Caco-2 (cell line): ENCODE measurements at regions not wholly inside any gene's neighbourhood (a gene's known extent, or its start where the extent isn't known, plus 50 kb on each side); places are given as distances from the start of the nearest gene placed in this dataset.

Experiments used
- BruUV-seq: library from RNA; stranded (reverse); fragments of 400-500 nt; replicated peaks from 2 replicates; lab custom pipeline; 2021; lab: Mats Ljungman, UMichigan
- CTCF ChIA-PET: fragments of 300-600 bp; sonication (Branson Sonifier 250); formaldehyde crosslinking; loops from one replicate; lab custom pipeline; 2022; ENCODE audit warnings: antibody characterized with exemption; lab: Charles Lee
- POLR2A ChIA-PET: fragments of 300-600 bp; sonication (Branson Sonifier 250); formaldehyde crosslinking; loops from one replicate; lab custom pipeline; 2022; ENCODE audit warnings: antibody characterized with exemption; lab: Charles Lee
- DNase-seq, 2 experiments: peaks; one replicate each; pipeline versions ENCODE4 v3.0.0 to v3.0.0-alpha.2; 2020 to 2022
- H3K27me3 ChIP-seq: replicated peaks from 2 replicates; pipeline ENCODE4 v1.6.0; 2011; ENCODE audit warnings: low read length; ENCODE audit not compliant: control insufficient read depth, insufficient read depth
- H3K36me3 ChIP-seq: 2 replicates; pipeline ENCODE4 v1.5.1; 2011; ENCODE audit warnings: low read length; ENCODE audit not compliant: control insufficient read depth, insufficient read depth
- H3K4me1 ChIP-seq: fragments of 250-450 bp; sonication (Bioruptor Pico); 2 replicates; pipeline ENCODE4 v1.5.1; 2020; ENCODE audit warnings: mild to moderate bottlenecking
- H3K4me3 ChIP-seq: 2 replicates; pipeline ENCODE4 v1.5.1; 2011; ENCODE audit warnings: low read depth, mild to moderate bottlenecking, control low read depth, low read length
- H3K9me3 ChIP-seq: fragments of 250-450 bp; sonication (Bioruptor Pico); 2 replicates; pipeline ENCODE4 v1.5.1; 2020; ENCODE audit warnings: mild to moderate bottlenecking, moderate library complexity
- H3K27ac Mint-ChIP-seq: one replicate; pipeline ENCODE4 v1.8.0; 2022; ENCODE audit warnings: mixed read lengths; ENCODE audit not compliant: unreplicated experiment
- H3K27me3 Mint-ChIP-seq: one replicate; pipeline ENCODE4 v1.8.0; 2022; ENCODE audit warnings: mixed read lengths; ENCODE audit not compliant: insufficient read depth, unreplicated experiment
- H3K36me3 Mint-ChIP-seq: one replicate; pipeline ENCODE4 v1.8.0; 2022; ENCODE audit warnings: mild to moderate bottlenecking, mixed read lengths; ENCODE audit not compliant: insufficient read depth, unreplicated experiment
- H3K4me1 Mint-ChIP-seq: one replicate; pipeline ENCODE4 v1.8.0; 2022; ENCODE audit warnings: low read depth, mixed read lengths; ENCODE audit not compliant: unreplicated experiment
- H3K4me3 Mint-ChIP-seq: one replicate; pipeline ENCODE4 v1.8.0; 2022; ENCODE audit warnings: mild to moderate bottlenecking, moderate library complexity, mixed read lengths; ENCODE audit not compliant: unreplicated experiment
- H3K9me3 Mint-ChIP-seq: one replicate; pipeline ENCODE4 v1.8.0; 2022; ENCODE audit warnings: mixed read lengths; ENCODE audit not compliant: unreplicated experiment
- intact Hi-C: fragments of 100-400 bp; cut with micrococcal nuclease; formaldehyde crosslinking; loops from one replicate; pipeline ENCODE4 v1.10.0; 2022; ENCODE audit not compliant: unreplicated experiment
- TF ChIP-seq, protein P1 (sequence below), 2 experiments: fragments of 200-600 bp in 1 of 2; IDR thresholded peaks; 1 replicate in 1 of 2; 2 replicates in 1 of 2; pipeline versions ENCODE4 v1.5.1 to v1.8.0; 2011 to 2022; ENCODE audit warnings: antibody characterized with exemption in 1 of 2, control low read depth in 1 of 2, inconsistent platforms in 1 of 2, low read depth in 1 of 2, low read length in 1 of 2, mild to moderate bottlenecking in 1 of 2, moderate library complexity in 1 of 2; ENCODE audit not compliant: insufficient read depth in 1 of 2, severe bottlenecking in 1 of 2, unreplicated experiment in 1 of 2

DNA sequence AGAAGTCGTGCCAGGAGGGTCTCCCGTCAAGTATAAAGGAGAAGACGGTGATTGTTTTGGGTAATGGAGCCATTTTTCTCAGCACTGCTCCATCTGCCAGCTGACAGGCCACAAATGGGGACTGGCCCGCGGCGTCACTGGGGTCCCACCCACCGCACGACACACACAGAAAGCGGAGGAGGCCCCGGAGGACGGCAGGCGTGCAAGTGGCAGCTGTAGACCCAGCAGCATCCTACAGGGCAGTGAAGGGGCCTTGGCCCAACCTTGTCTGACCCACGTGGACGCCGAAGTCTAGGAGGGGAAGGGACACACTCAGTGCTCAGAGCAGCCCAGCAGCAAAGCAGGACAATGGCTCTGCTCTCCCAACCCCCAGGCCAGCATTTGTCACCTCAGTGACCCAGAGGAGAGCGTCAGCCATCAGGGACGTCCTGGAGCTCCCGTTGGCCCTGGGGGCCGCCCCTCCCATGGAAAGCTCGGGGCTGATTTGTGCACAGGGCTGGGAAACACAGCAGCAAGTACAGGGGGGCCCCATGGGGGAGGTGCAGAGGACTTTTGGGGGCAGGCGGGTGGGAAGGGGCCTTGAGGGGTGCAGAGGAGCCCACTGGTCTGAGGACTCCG is 644.4 kb downstream of the BRD1 start:
- Histone ChIP-seq H3K9me3 (no peaks in the 10 kb centered on the region; the same call in 1 of the 2 replicates), H3K36me3 (no peaks in the 10 kb centered on the region), H3K27me3 (no peaks in the 10 kb centered on the region), H3K4me3 (no peak overlapping the region), H3K4me1 (no peaks in the 10 kb centered on the region)
- Mint-ChIP-seq H3K9me3 (peaks cover 18% of the 10 kb centered on the region), H3K4me3 (no peak overlapping the region), H3K27ac (no peak overlapping the region), H3K36me3 (no peaks in the 10 kb centered on the region), H3K27me3 (peaks cover 11% of the 10 kb centered on the region), H3K4me1 (no peaks in the 10 kb centered on the region)
- ChIA-PET POLR2A (no interaction called here), CTCF (no interaction called here)
- DNase-seq = no peak
- TF ChIP-seq, protein P1, sequence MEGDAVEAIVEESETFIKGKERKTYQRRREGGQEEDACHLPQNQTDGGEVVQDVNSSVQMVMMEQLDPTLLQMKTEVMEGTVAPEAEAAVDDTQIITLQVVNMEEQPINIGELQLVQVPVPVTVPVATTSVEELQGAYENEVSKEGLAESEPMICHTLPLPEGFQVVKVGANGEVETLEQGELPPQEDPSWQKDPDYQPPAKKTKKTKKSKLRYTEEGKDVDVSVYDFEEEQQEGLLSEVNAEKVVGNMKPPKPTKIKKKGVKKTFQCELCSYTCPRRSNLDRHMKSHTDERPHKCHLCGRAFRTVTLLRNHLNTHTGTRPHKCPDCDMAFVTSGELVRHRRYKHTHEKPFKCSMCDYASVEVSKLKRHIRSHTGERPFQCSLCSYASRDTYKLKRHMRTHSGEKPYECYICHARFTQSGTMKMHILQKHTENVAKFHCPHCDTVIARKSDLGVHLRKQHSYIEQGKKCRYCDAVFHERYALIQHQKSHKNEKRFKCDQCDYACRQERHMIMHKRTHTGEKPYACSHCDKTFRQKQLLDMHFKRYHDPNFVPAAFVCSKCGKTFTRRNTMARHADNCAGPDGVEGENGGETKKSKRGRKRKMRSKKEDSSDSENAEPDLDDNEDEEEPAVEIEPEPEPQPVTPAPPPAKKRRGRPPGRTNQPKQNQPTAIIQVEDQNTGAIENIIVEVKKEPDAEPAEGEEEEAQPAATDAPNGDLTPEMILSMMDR (IDR thresholded peaks at IDR 0.05; ENCODE audit: insufficient read depth in 1 of 2, low read depth in 1 of 2, low read length in 1 of 2, severe bottlenecking in 1 of 2, unreplicated experiment in 1 of 2) = no peak
- no TSS peak for BruUV-seq
- intact Hi-C loops = no loop called here

DNA sequence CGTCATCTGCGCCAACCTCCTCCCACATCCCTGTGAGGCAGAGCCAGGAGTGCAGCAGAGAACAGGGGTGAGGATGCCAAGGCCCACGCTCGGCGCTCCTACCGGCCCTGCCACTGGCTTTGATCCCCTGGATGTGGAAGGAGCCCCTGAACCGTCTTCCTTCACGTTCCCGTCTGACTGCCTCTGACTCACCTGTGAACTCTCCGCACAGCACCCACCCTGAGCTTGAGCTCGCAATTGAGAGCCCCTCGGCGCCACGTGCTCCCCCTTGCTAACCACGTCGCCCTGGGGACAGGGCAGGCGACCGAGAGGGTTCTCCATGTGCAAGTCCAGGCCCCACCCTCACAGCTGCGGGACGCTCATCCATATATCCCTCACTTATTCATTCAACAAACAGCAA is 645.3 kb downstream of the BRD1 start:
- H3K27ac Mint-ChIP-seq = no peak overlapping the region
- Histone ChIP-seq H3K36me3 (no peaks in the 10 kb centered on the region), H3K27me3 (no peaks in the 10 kb centered on the region), H3K4me3 (no peak overlapping the region), H3K9me3 (no peaks in the 10 kb centered on the region; the same call in 1 of the 2 replicates), H3K4me1 (no peaks in the 10 kb centered on the region)
- CTCF ChIA-PET = no interaction called here
- H3K27me3 Mint-ChIP-seq = peaks cover 11% of the 10 kb centered on the region
- no peaks in the 10 kb centered on the region for H3K4me1 Mint-ChIP-seq
- no peaks in the 10 kb centered on the region for H3K36me3 Mint-ChIP-seq
- DNase-seq = no peak
- intact Hi-C loops = no loop called here
- TF ChIP-seq, protein P1 (IDR thresholded peaks at IDR 0.05; ENCODE audit: insufficient read depth in 1 of 2, low read depth in 1 of 2, low read length in 1 of 2, severe bottlenecking in 1 of 2, unreplicated experiment in 1 of 2) = no peak
- no peak overlapping the region for H3K4me3 Mint-ChIP-seq
- H3K9me3 Mint-ChIP-seq = peaks cover 16% of the 10 kb centered on the region
- POLR2A ChIA-PET = no interaction called here
- no TSS peak for BruUV-seq

DNA sequence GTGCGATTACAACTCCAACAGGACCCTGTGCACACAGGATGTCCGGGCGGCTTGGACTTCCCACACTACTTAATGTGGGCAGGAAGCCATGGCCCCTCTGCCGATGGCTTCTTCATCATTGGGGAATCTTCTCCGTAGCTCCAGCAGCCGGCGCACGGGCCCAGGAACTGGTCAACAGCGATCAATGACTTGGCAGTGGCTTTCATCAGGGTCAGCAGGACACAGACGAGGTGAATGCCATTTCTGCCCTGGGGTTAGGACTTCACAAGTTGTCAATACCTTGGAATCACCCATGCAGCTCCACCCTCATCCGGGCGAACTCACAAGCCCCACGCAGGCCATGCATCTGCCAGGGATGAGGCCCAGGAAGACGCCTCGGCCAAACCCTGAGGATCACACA is 645.7 kb downstream of the BRD1 start:
- no TSS peak for BruUV-seq
- Mint-ChIP-seq H3K27ac (no peak overlapping the region), H3K27me3 (peaks cover 11% of the 10 kb centered on the region), H3K4me3 (no peak overlapping the region), H3K36me3 (no peaks in the 10 kb centered on the region), H3K4me1 (no peaks in the 10 kb centered on the region), H3K9me3 (peaks cover 11% of the 10 kb centered on the region)
- Histone ChIP-seq H3K36me3 (no peaks in the 10 kb centered on the region), H3K27me3 (no peaks in the 10 kb centered on the region), H3K4me1 (no peaks in the 10 kb centered on the region), H3K4me3 (no peak overlapping the region), H3K9me3 (no peaks in the 10 kb centered on the region)
- CTCF ChIA-PET = no interaction called here
- TF ChIP-seq, protein P1 (IDR thresholded peaks at IDR 0.05; ENCODE audit: insufficient read depth in 1 of 2, low read depth in 1 of 2, low read length in 1 of 2, severe bottlenecking in 1 of 2, unreplicated experiment in 1 of 2) = no peak
- no peak for DNase-seq
- POLR2A ChIA-PET = no interaction called here
- intact Hi-C loops = no loop called here
